PC-3 (cell line): ENCODE measurements at regions not wholly inside any gene's neighbourhood (a gene's known extent, or its start where the extent isn't known, plus 50 kb on each side); places are given as distances from the start of the nearest gene placed in this dataset.

ENCODE experiments used
- ATAC-seq: fragments of 200-7000 bp; cut with Tn5 transposase; 2 replicates; pipeline ENCODE4 v1.9.1; 2020; ENCODE audit warnings: mild to moderate bottlenecking, moderate library complexity
- BruUV-seq: library from RNA; stranded (reverse); fragments of 400-500 nt; replicated peaks from 2 replicates; lab custom pipeline; 2021; lab: Mats Ljungman, UMichigan
- CTCF ChIA-PET: fragments of 300-600 bp; sonication (Branson Sonifier 250); formaldehyde crosslinking; loops from one replicate; lab custom pipeline; 2022; ENCODE audit warnings: antibody characterized with exemption; lab: Charles Lee
- POLR2A ChIA-PET: fragments of 300-600 bp; sonication (Branson Sonifier 250); formaldehyde crosslinking; loops from one replicate; lab custom pipeline; 2022; ENCODE audit warnings: antibody characterized with exemption; ENCODE audit not compliant: unreplicated experiment; lab: Charles Lee
- DNase-seq: peaks from one replicate; pipeline ENCODE4 v3.0.0-alpha.2; 2015
- H2AFZ ChIP-seq: fragments of 300-600 bp; sonication (generic); 2 replicates; pipeline ENCODE4 v1.6.0; 2016; ENCODE audit warnings: antibody characterized with exemption, low read length
- H3F3A ChIP-seq: fragments of 300-600 bp; sonication (generic); one replicate; pipeline ENCODE4 v1.6.0; 2017; ENCODE audit warnings: antibody characterized with exemption, low read length, control low read depth, mild to moderate bottlenecking; ENCODE audit not compliant: unreplicated experiment
- H3K27ac ChIP-seq: fragments of 300-600 bp; sonication (generic); 2 replicates; pipeline ENCODE4 v1.5.1; 2016; ENCODE audit warnings: mild to moderate bottlenecking, low read length
- H3K27me3 ChIP-seq: fragments of 300-600 bp; sonication (generic); 2 replicates; pipeline ENCODE4 v1.6.1; 2016; ENCODE audit warnings: low read length, mixed read lengths
- H3K36me3 ChIP-seq: fragments of 300-600 bp; sonication (generic); 2 replicates; pipeline ENCODE4 v1.6.1; 2016; ENCODE audit warnings: low read depth, mixed run types, low read length, mixed read lengths
- H3K4me1 ChIP-seq: fragments of 300-600 bp; sonication (generic); 2 replicates; pipeline ENCODE4 v1.5.1; 2016; ENCODE audit warnings: low read length; ENCODE audit not compliant: insufficient read depth
- H3K4me2 ChIP-seq: fragments of 300-600 bp; sonication (generic); 2 replicates; pipeline ENCODE4 v1.6.0; 2016; ENCODE audit warnings: low read length
- H3K4me3 ChIP-seq: fragments of 300-600 bp; sonication (generic); 2 replicates; pipeline ENCODE4 v1.5.1; 2016; ENCODE audit warnings: mild to moderate bottlenecking, low read length, mixed read lengths
- H3K79me2 ChIP-seq: fragments of 300-600 bp; sonication (generic); 2 replicates; pipeline ENCODE4 v1.6.1; 2017; ENCODE audit warnings: low read length, mixed read lengths
- H3K9ac ChIP-seq: fragments of 300-600 bp; sonication (generic); 2 replicates; pipeline ENCODE4 v1.6.0; 2016; ENCODE audit warnings: mild to moderate bottlenecking, low read length
- H3K9me2 ChIP-seq: fragments of 300-600 bp; sonication (generic); replicated peaks from 2 replicates; pipeline ENCODE4 v1.6.1; 2016; ENCODE audit warnings: mixed run types, low read length, mixed read lengths
- H3K9me3 ChIP-seq: fragments of 300-600 bp; sonication (generic); 2 replicates; pipeline ENCODE4 v1.6.1; 2016; ENCODE audit warnings: low read length, mixed read lengths
- H4K20me1 ChIP-seq: fragments of 300-600 bp; sonication (generic); 2 replicates; pipeline ENCODE4 v1.6.1; 2016; ENCODE audit warnings: low read length, mixed read lengths
- CTCF ChIP-seq: fragments of 300-600 bp; sonication (generic); conservative IDR thresholded peaks from 2 replicates; pipeline ENCODE4 v1.5.1; 2017; ENCODE audit warnings: antibody characterized with exemption, low read depth, mild to moderate bottlenecking, low read length
- EZH2 ChIP-seq: fragments of 300-600 bp; sonication (generic); IDR thresholded peaks from one replicate; pipeline ENCODE4 v1.6.1; 2017; ENCODE audit warnings: antibody characterized with exemption, mild to moderate bottlenecking, low read length; ENCODE audit not compliant: unreplicated experiment
- EZH2phosphoT487 ChIP-seq: fragments of 300-600 bp; sonication (generic); IDR thresholded peaks from 2 replicates; pipeline ENCODE4 v1.6.1; 2018; ENCODE audit warnings: mild to moderate bottlenecking, antibody characterized with exemption, low read length, borderline replicate concordance
- intact Hi-C: fragments of 100-400 bp; cut with micrococcal nuclease; formaldehyde crosslinking; loops from 2 replicates; pipeline ENCODE4 v1.9.0; 2023

- Histone ChIP-seq H4K20me1 (no peaks in the 10 kb centered on the region), H3K4me1 (no peaks in the 10 kb centered on the region), H3K27me3 (peaks cover 8% of the 10 kb centered on the region), H3K36me3 (no peaks in the 10 kb centered on the region), H3K4me2 (no peak overlapping the region), H3F3A (no peaks in the 10 kb centered on the region), H3K9ac (no peak overlapping the region), H3K4me3 (no peak overlapping the region), H3K9me2 (no peaks in the 10 kb centered on the region), H3K27ac (no peak overlapping the region), H2AFZ (no peak overlapping the region), H3K9me3 (no peaks in the 10 kb centered on the region), H3K79me2 (no peaks in the 10 kb centered on the region)
- ChIA-PET CTCF (no interaction called here), POLR2A (no interaction called here)
- no TSS peak for BruUV-seq
- DNase-seq: no peak
- intact Hi-C loops: no loop called here
- no peak for TF ChIP-seq CTCF
- ATAC-seq: no peak
Measured at GRCh38 chr7:8379264-8379663, 54.1 kb upstream of the NXPH1 start.

GRCh38 chr7:8380130-8380529 is 53.3 kb upstream of the NXPH1 start:
- ChIA-PET POLR2A (no interaction called here), CTCF (no interaction called here)
- no peak overlapping the region for H3K4me2 ChIP-seq
- H3K9me2 ChIP-seq: no peaks in the 10 kb centered on the region
- DNase-seq (no peak), ATAC-seq (no peak)
- no peak overlapping the region for H2AFZ ChIP-seq
- no peaks in the 10 kb centered on the region for H3K36me3 ChIP-seq
- no peaks in the 10 kb centered on the region for H3K4me1 ChIP-seq
- TF ChIP-seq EZH2phosphoT487 (no peak), EZH2 (no peak), CTCF (no peak)
- intact Hi-C loops: no loop called here
- BruUV-seq: no TSS peak
- no peaks in the 10 kb centered on the region for H3F3A ChIP-seq
- H3K27me3 ChIP-seq: peaks cover 12% of the 10 kb centered on the region
- no peak overlapping the region for H3K27ac ChIP-seq
- no peak overlapping the region for H3K9ac ChIP-seq
- H3K4me3 ChIP-seq: no peak overlapping the region
- H4K20me1 ChIP-seq: no peaks in the 10 kb centered on the region
- H3K79me2 ChIP-seq: no peaks in the 10 kb centered on the region
- H3K9me3 ChIP-seq: no peaks in the 10 kb centered on the region

GRCh38 chr7:8382004-8382730 is 51.2 kb upstream of the NXPH1 start:
- no peak overlapping the region for H2AFZ ChIP-seq
- intact Hi-C loops: no loop called here
- peaks cover 12% of the 10 kb centered on the region for H3K27me3 ChIP-seq
- no peak overlapping the region for H3K27ac ChIP-seq
- no peak overlapping the region for H3K9ac ChIP-seq
- H3K36me3 ChIP-seq: no peaks in the 10 kb centered on the region
- ATAC-seq: no peak
- TF ChIP-seq EZH2: no peak
- no peak for TF ChIP-seq CTCF
- no peak for TF ChIP-seq EZH2phosphoT487
- no peaks in the 10 kb centered on the region for H3K4me1 ChIP-seq
- ChIA-PET CTCF (no interaction called here), POLR2A (no interaction called here)
- H3K9me3 ChIP-seq: no peaks in the 10 kb centered on the region
- no peaks in the 10 kb centered on the region for H3F3A ChIP-seq
- DNase-seq: no peak
- H4K20me1 ChIP-seq: no peaks in the 10 kb centered on the region
- no peak overlapping the region for H3K4me2 ChIP-seq
- no peaks in the 10 kb centered on the region for H3K9me2 ChIP-seq
- no TSS peak for BruUV-seq
- H3K79me2 ChIP-seq: no peaks in the 10 kb centered on the region
- no peak overlapping the region for H3K4me3 ChIP-seq
